Stimulated activated CD4-positive, alpha-beta T cell treated with anti-CD3 and anti-CD28 coated beads, Interleukin-4, amount 100 ng/mL, for 4 hours (primary cell): ENCODE measurements at regions not wholly inside any gene's neighbourhood (a gene's known extent, or its start where the extent isn't known, plus 50 kb on each side); places are given as distances from the start of the nearest gene placed in this dataset.
"Not testable (repeated sequence)": the region's sequence is repeated elsewhere in the genome, so short reads cannot be mapped to it uniquely, and the experiment has no call there.

ENCODE experiments used
- DNase-seq, 2 experiments: peaks; one replicate each; pipeline ENCODE4 v3.0.0-alpha.2; 2020

GRCh38 chr5:87588316-87588715, 175.6 kb upstream of the CCNH start:
- no peak for DNase-seq

- not testable (repeated sequence) for DNase-seq
Measured at GRCh38 chr5:87583704-87584103, 171.0 kb upstream of the CCNH start.

- DNase-seq, result no peak
Measured at GRCh38 chr5:87582149-87582548, 169.4 kb upstream of the CCNH start.

GRCh38 chr5:87581661-87582060, 168.9 kb upstream of the CCNH start:
- no peak for DNase-seq

- no peak for DNase-seq
Measured at GRCh38 chr5:87579678-87580077, 166.9 kb upstream of the CCNH start.

- no peak for DNase-seq
Measured at GRCh38 chr5:87576867-87577266, 164.1 kb upstream of the CCNH start.

- DNase-seq, result not testable (repeated sequence)
Measured at GRCh38 chr5:87576306-87576705, 163.6 kb upstream of the CCNH start.

GRCh38 chr5:87574106-87574505, 161.4 kb upstream of the CCNH start:
- no peak for DNase-seq

- DNase-seq, result no peak
Measured at GRCh38 chr5:87572611-87573010, 159.9 kb upstream of the CCNH start.

- no peak for DNase-seq
Measured at GRCh38 chr5:87572090-87572489, 159.4 kb upstream of the CCNH start.

GRCh38 chr5:87570366-87570765, 157.6 kb upstream of the CCNH start:
- DNase-seq, result no peak

GRCh38 chr5:87562068-87562467, 149.3 kb upstream of the CCNH start:
- no peak for DNase-seq

GRCh38 chr5:87560528-87560927, 147.8 kb upstream of the CCNH start:
- no peak for DNase-seq

GRCh38 chr5:87551911-87552310, 139.2 kb upstream of the CCNH start:
- DNase-seq, result no peak

GRCh38 chr5:87541676-87542075, 128.9 kb upstream of the CCNH start:
- no peak for DNase-seq

GRCh38 chr5:87541033-87541432, 128.3 kb upstream of the CCNH start:
- DNase-seq, result no peak

GRCh38 chr5:87539839-87540238, 127.1 kb upstream of the CCNH start:
- DNase-seq, result no peak

GRCh38 chr5:87536365-87536764, 123.6 kb upstream of the CCNH start:
- no peak for DNase-seq

GRCh38 chr5:87535706-87536105, 123.0 kb upstream of the CCNH start:
- no peak for DNase-seq

- DNase-seq, result no peak
Measured at GRCh38 chr5:87529486-87530076, 116.9 kb upstream of the CCNH start.

- no peak for DNase-seq
Measured at GRCh38 chr5:87526131-87526530, 113.4 kb upstream of the CCNH start.

GRCh38 chr5:87524217-87524616, 111.5 kb upstream of the CCNH start:
- no peak for DNase-seq

GRCh38 chr5:87511778-87512177, 99.0 kb upstream of the CCNH start:
- DNase-seq, result not testable (repeated sequence)

- DNase-seq, result no peak
Measured at GRCh38 chr5:87503004-87503403, 90.3 kb upstream of the CCNH start.
